SHP77 (cell line): ENCODE measurements at regions not wholly inside any gene's neighbourhood (a gene's known extent, or its start where the extent isn't known, plus 50 kb on each side); places are given as distances from the start of the nearest gene placed in this dataset.
A peak's percentile ranks its signal among the peaks of the same experiment; 100 is the strongest.
"Not testable (repeated sequence)": the region's sequence is repeated elsewhere in the genome, so short reads cannot be mapped to it uniquely, and the experiment has no call there.

Experiments
- DNase-seq, 2 experiments: peaks; one replicate each; lab custom pipeline; 2025; lab: John Stamatoyannopoulos, UW

- no peak for DNase-seq
Observed at GRCh38 chrX:129361576-129361975, 161.7 kb downstream of the SMARCA1 start.

GRCh38 chrX:129360175-129360574 lies 163.1 kb downstream of the SMARCA1 start:
- peak; percentile 26 to 47 for DNase-seq

GRCh38 chrX:129359269-129359668 lies 164.0 kb downstream of the SMARCA1 start:
- no peak for DNase-seq

- not testable (repeated sequence) for DNase-seq
Observed at GRCh38 chrX:129357428-129357827, 165.9 kb downstream of the SMARCA1 start.

GRCh38 chrX:129347291-129347690 lies 176.0 kb downstream of the SMARCA1 start:
- no peak for DNase-seq

- no peak for DNase-seq
Observed at GRCh38 chrX:129346574-129346973, 176.7 kb downstream of the SMARCA1 start.

- DNase-seq, result not testable (repeated sequence)
Observed at GRCh38 chrX:129337264-129337663, 186.0 kb downstream of the SMARCA1 start.

GRCh38 chrX:129323115-129323514 lies 200.2 kb downstream of the SMARCA1 start:
- no peak for DNase-seq

- DNase-seq, result peak; percentile 0 to 6
Observed at GRCh38 chrX:129318375-129318774, 204.9 kb downstream of the SMARCA1 start.

- DNase-seq, result no peak
Observed at GRCh38 chrX:129316461-129316860, 206.8 kb downstream of the SMARCA1 start.

GRCh38 chrX:129310000-129310399 lies 213.3 kb downstream of the SMARCA1 start:
- DNase-seq, result no peak

- no peak for DNase-seq
Observed at GRCh38 chrX:129262912-129263311, 260.4 kb downstream of the SMARCA1 start.

- not testable (repeated sequence) for DNase-seq
Observed at GRCh38 chrX:129255516-129255915, 267.8 kb downstream of the SMARCA1 start.

GRCh38 chrX:129249563-129249962 lies 273.7 kb downstream of the SMARCA1 start:
- DNase-seq, result no peak

GRCh38 chrX:129247642-129248041 lies 275.6 kb downstream of the SMARCA1 start:
- no peak for DNase-seq

GRCh38 chrX:129239371-129239770 lies 283.9 kb downstream of the SMARCA1 start:
- no peak for DNase-seq

GRCh38 chrX:129238011-129238410 lies 285.3 kb downstream of the SMARCA1 start:
- no peak for DNase-seq

- no peak for DNase-seq
Observed at GRCh38 chrX:129235903-129236302, 287.4 kb downstream of the SMARCA1 start.

GRCh38 chrX:129233786-129234185 lies 289.5 kb downstream of the SMARCA1 start:
- no peak for DNase-seq

- no peak for DNase-seq
Observed at GRCh38 chrX:129230850-129231512, 292.3 kb downstream of the SMARCA1 start.

GRCh38 chrX:129230168-129230567 lies 293.1 kb downstream of the SMARCA1 start:
- no peak for DNase-seq

GRCh38 chrX:129227366-129227765 lies 295.9 kb downstream of the SMARCA1 start:
- no peak for DNase-seq

- DNase-seq, result peak; percentile 13 to 37
Observed at GRCh38 chrX:129193357-129193756, 329.9 kb downstream of the SMARCA1 start.

GRCh38 chrX:129188231-129188630 lies 335.1 kb downstream of the SMARCA1 start:
- no peak for DNase-seq
